GM19035 (cell line): ENCODE measurements at regions not wholly inside any gene's neighbourhood (a gene's known extent, or its start where the extent isn't known, plus 50 kb on each side); places are given as distances from the start of the nearest gene placed in this dataset.
"Not testable (repeated sequence)": the region's sequence is repeated elsewhere in the genome, so short reads cannot be mapped to it uniquely, and the experiment has no call there.

Source experiments
- ATAC-seq: cut with Tn5 transposase; IDR thresholded peaks from one replicate; pipeline ENCODE4 v1.9.1; 2021; ENCODE audit not compliant: unreplicated experiment

GRCh38 chr2:126038861-126039260 lies 617.1 kb upstream of the GYPC start:
- ATAC-seq, result no peak

- ATAC-seq, result no peak
Observed at GRCh38 chr2:126041391-126042047, 614.4 kb upstream of the GYPC start.

- ATAC-seq, result no peak
Observed at GRCh38 chr2:126042089-126042488, 613.9 kb upstream of the GYPC start.

GRCh38 chr2:126048719-126049118 lies 607.2 kb upstream of the GYPC start:
- ATAC-seq, result no peak

DNA sequence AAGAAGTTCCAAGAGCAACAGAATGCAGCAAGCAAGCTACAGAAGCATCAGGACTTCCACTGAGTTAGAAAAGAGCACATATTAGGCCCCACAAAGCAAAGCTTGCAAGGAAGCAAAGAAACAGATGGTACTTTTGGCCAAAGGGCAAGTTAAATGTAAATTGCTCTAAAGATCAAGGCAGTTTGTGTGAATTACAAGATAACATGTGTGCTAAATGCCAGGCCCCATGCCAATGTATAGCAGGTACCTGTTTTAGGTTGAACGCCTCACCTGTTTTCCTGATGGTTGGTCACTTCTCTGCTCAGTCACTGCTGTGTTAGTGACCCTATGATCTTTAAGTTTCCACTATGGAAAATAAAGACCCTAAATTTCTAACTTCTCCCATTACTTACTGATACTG lies 606.5 kb upstream of the GYPC start:
- no peak for ATAC-seq

DNA sequence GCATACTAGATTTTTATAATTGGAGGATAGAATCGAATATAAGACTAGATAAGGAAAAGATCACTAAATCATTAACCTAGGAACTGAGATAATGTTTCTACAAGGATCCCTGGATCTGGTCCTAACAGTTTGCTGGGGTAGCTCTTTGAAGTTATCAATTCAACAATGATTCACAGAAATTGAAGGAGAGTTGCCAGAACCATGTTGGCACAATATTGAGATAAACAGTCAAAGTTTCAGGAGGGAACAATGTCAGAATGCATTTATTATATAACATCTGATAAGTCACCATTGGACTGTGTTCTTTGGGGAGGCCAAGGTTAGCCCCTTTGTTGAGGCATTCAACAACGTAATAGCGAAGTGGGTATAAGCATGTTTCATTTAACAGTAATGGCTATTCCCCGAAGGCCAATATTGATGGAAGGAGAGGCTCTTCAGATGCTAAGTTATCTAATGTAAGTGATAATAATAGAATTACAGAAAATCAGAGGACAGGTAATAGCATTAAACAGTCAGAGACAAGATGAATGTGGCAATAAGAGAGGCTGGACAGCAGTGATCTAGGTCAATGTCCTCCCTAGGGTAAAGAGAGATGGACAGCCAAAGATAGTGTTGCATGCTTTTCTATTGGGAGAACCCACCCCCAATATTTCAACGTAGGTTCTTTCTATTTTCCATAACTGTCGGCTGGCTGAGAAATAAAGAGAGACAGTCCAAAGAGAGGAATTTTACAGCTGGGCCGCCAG lies 604.8 kb upstream of the GYPC start:
- ATAC-seq, result no peak

DNA sequence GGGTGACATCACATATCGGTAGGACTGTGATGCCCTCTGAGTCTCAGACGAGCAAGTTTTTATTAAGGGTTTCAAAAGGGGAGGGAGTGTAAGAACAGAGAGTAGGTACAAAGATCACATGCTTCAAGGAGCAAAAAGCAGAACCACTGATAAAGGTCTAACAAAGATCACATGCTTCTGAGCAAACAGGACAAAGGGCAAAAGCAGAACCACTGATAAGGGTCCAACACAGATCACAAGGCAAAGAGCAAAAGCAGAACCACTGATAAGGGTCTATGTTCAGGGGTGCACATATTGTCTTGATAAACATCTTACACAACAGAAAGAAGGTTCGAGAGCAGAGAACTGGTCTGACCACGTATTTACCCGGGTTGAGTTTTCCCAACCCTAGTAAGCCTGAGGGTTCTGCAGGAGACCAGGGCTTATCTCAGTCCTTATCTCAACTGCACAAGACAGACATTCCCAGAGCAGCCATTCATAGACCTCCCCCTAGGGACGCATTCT lies 604.2 kb upstream of the GYPC start:
- not testable (repeated sequence) for ATAC-seq

DNA sequence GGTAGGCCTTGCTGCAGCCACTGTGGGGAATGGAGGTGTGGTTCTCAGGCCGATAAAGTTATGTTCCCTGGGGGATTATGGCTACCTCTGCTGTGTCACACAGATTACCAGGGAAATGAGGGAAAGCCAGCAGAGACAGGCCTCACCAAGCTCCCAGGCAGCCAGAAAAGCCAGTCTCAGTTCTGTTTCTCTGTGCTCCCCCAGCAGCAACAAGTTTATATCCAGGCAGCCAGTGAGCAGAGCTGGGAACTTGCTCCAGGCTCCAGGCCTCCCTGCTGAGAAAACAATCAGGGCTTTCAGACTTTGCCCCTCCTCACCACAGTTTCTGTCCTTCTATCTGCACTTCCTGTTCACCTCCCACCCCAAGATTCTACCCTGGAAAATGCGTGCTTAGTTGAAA lies 596.6 kb upstream of the GYPC start:
- ATAC-seq, result no peak

- no peak for ATAC-seq
Observed at GRCh38 chr2:126085011-126085795, 570.8 kb upstream of the GYPC start.

DNA sequence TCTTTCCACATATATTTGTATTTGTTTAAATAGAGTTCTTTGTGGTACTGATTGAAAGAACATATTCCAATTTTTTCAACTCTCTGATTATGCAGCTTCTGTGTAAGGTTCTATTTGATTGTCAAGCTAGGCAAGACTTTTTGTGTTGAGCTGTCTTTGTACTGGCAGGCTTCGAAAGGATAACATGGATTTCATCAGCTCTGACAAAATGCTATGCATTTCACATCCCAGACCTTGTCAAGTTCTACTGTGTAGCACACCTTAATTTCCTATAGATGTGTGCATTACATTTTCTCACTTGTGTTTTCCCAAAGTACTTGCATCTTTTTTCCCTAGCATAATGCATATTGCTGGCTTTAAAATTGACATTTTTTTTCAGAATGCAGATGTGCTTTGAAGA lies 555.0 kb upstream of the GYPC start:
- no peak for ATAC-seq

- ATAC-seq, result no peak
Observed at GRCh38 chr2:126106006-126106405, 550.0 kb upstream of the GYPC start.

DNA sequence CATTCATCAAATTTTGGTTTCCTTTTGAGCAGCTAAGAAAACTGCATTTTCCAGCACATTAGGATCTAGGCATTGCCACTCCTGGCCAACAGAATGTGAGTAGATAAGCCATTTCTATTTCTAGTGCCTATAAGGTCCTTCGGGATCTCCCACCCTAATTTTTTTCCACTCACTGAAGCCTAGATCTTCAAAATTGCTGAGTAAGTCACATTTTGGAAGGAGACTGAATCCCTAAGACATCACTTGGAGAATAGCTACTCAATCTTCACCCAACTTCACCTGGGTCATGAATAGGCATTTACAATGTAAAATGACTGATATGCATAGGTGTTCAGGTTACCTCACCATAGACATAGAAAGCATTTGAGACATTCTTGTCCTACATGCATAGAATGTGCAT lies 548.1 kb upstream of the GYPC start:
- no peak for ATAC-seq

- no peak for ATAC-seq
Observed at GRCh38 chr2:126115975-126116374, 540.0 kb upstream of the GYPC start.

DNA sequence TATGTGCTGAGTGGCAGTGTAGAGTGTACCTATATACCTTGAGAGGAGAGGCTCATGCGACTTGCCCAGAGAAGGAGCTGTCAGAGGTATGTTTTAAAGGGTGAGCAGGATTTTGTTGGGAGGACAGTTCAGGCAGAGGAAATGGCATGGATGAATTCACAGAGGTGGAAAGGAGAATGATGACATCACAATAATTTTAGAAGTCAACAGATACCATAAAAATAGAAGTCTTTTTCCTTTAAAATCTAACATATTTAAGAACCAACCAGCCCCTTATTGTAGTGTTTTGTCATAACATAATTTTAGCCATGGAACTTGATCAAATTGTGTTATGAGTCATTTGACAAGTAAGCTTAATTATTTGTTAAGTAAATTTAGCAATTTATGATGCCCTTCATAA lies 538.1 kb upstream of the GYPC start:
- no peak for ATAC-seq

DNA sequence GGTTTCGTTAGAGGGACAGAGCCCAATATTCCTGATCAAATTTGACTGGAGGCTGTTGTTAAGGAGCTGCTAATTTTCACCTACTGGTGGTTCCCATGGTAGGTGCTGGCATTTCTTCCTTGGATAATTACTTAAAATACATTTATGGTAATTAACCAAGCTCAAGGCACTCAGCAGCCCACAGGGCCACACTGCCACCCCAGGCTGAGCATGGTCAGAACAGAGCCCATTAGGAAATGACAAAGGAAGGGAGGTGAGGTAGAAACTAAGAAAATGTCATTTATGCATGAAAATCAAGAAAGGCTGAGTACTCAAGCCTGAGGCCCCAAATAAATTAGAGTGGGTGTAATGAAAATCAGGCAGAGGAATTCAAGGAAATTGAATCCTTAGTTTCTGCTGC lies 510.2 kb upstream of the GYPC start:
- no peak for ATAC-seq

DNA sequence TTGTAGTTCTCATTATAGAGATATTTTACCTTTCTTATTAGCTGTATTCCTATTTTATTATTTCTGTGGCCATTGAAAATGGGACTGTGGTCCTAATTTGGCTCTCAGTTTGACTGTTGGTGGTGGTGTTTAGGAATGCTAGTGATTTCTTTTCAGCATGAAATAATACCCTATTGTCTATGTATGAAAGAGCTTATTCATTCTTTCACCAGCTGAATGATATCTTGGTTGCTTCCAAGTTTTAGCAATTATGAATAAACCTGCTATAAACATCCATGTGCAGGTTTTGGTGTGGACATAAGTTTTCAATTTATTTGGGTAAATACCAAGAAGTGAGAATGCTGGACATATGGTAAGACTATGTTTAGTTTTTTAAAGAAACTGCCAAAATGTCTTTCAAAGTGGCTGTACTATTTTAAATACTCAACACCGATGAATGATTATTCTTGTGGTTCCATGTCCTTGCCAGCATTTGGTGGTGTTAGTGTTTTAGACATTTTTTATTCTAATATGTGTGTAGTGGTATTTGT lies 501.6 kb upstream of the GYPC start:
- ATAC-seq, result no peak

DNA sequence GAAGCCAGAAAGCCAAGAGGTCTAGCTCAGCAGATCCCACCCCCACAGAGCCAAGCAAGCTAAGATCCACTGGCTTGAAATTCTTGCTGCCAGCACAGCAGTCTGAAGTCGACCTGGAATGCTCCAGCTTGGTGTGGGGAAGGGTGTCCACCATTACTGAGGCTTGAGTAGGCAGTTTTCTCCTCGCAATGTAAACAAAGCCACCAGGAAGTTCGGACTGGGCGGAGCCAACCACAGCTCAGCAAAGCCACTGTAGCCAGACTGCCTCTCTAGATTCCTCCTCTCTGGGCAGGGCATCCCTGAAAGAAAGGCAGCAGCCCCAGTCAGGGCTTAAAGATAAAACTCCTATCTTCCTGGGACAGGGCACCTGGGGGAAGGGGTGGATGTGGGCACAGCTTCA lies 495.0 kb upstream of the GYPC start:
- ATAC-seq, result not testable (repeated sequence)

DNA sequence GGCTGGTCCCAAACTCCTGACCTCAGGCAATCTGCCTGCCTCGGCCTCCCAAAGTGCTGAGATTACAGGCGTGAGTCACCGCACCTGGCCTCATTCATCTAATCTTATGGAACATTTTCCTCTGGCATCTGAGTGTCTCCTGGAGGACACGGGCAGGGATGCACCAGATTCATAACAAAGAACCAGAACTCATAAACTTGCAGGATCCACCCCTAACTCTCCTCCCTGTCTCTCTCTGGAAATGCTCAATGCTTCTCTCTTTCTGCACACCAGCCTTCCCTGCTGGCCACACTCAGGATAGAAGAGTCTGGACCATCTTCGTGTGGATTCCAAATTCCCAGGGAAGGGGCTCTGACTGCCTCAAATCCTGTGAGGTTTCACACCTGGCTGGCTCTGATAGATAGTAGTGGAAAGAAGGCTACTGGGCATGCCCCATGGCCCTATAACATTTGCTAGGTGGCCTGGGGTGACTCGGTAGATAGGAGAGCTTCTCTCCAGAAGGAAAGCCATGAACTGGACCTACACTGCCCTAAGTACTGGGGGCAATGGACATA lies 483.2 kb upstream of the GYPC start:
- ATAC-seq, result no peak

GRCh38 chr2:126175222-126175621 lies 480.7 kb upstream of the GYPC start:
- ATAC-seq, result no peak

DNA sequence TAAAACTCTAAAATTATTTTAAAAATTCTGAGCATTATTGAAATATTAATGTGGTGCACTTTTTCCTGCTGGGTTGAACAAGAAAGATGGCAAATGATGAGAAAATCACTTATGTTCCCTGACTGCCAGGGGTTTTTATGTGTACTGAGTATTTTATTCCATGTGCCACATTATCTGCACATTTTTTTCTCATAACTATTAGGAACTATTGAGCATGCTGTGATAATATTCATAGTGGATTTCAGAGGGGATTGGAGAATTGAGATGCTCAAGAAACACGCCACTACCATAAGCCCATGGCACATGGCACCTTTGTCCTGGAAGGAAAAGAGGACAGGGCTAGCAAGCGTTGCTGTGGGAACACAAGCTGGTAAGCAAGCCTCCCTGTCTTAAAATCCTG lies 478.5 kb upstream of the GYPC start:
- ATAC-seq, result no peak

- no peak for ATAC-seq
Observed at GRCh38 chr2:126187668-126188067, 468.3 kb upstream of the GYPC start.
